GM19025 (cell line): ENCODE measurements at regions not wholly inside any gene's neighbourhood (a gene's known extent, or its start where the extent isn't known, plus 50 kb on each side); places are given as distances from the start of the nearest gene placed in this dataset.

ENCODE experiments used
- ATAC-seq: cut with Tn5 transposase; IDR thresholded peaks from one replicate; pipeline ENCODE4 v1.9.1; 2021; ENCODE audit warnings: mild to moderate bottlenecking, low read depth, moderate library complexity; ENCODE audit not compliant: unreplicated experiment

DNA sequence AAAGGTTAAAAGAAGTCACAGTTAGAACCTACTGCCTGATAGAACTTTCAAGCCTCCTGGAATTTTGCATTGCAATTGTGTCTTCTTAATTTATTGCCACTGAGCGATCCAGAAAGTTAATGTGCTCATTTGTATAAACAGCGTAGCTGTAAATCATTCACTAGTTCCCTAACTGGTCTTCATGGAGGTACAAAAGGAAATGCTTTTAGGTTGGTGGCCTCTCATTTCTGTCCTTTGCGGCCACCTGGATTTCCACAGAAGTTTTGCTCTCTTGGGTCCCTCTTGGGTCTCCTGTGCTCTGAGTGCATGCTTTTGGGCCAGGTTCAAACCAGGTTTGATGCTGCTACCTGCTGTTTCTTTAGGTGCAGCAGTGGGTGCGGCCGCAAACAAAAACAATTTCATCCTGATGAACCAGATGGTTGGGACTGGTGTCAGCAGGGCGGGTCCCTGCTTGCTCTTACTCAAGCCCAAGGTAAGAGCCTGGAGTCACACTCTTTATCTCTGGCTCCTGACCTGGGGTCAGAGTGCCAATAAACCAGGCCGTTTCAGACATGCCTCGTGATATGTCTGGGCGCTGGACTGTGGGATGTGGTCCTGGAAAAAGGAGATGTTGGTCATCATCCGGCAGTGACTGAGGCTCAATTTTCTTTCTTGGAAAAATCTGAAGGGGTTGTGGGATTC, 270.1 kb downstream of the PTTG2 start:
- no peak for ATAC-seq

DNA sequence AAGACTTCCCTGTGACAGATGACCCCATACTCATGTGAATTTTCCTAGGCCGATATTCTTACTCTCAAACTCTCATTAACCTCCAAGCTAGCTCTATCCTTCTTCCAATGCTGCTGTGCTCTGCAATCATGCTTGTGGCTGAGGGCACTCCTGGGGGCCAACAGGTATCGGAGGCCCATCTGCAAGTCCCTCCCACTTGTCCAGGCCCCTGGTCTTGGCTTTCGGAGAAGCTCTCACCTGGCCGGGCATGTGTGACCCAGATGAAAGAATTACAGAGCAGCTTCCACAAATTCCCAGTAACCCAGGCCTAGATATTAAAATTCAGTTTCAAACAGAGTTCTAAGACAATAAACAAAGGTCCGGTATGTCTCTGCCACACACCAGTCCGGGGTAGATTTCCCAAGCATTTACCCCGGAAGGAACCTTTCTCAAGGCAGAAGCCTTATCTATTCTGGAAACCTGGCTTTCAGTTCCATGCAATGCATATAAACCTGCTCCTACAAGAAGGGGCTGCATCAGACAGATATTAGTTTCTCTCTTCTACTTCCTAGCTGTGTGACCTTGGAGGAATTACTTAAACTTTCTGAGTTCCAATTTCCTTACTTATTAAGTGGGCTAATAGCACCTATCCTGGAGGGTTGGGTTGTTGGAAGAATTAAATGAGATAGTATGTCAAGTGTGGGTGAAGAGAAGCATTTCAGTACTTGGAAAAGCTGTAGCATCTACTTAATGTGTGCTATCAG, 270.8 kb downstream of the PTTG2 start:
- no peak for ATAC-seq

DNA sequence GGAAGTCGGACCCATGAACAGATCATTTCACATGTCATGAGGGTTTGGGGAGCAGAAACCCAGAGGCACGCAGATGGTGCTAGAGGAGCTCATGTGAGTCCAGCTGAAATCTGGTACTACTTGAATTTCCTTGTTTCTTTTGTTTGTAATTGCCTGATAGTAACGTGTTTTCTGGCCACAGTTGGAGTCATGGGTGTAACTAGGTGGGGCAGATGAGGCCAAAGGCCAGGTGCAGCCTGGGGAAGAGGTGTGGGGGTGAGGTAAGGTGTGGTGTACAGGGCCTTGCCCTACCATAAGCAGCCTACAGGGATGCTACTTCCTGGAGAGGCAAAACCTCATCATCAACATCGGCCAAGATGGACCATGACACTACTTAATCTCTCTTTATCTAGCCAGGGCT, 271.4 kb downstream of the PTTG2 start:
- no peak for ATAC-seq

DNA sequence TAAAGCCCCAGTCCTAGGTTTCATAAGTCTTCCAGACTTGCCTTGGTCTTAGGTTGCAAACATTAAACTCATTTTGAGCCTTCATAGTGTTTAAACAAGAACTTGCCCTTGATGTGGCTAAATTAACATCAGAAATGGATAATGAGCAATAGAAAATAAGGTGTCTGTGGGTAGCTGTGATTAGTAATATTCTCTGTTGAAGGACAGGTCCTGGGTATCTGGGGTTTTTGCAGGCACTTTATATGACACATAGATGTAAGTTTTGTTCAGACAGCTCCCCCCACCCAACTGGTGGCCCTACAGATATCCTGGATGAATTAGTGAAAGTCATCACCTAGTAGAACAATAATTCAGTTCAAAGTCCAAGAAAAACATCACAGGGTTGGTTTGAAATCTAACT, 272.5 kb downstream of the PTTG2 start:
- no peak for ATAC-seq

DNA sequence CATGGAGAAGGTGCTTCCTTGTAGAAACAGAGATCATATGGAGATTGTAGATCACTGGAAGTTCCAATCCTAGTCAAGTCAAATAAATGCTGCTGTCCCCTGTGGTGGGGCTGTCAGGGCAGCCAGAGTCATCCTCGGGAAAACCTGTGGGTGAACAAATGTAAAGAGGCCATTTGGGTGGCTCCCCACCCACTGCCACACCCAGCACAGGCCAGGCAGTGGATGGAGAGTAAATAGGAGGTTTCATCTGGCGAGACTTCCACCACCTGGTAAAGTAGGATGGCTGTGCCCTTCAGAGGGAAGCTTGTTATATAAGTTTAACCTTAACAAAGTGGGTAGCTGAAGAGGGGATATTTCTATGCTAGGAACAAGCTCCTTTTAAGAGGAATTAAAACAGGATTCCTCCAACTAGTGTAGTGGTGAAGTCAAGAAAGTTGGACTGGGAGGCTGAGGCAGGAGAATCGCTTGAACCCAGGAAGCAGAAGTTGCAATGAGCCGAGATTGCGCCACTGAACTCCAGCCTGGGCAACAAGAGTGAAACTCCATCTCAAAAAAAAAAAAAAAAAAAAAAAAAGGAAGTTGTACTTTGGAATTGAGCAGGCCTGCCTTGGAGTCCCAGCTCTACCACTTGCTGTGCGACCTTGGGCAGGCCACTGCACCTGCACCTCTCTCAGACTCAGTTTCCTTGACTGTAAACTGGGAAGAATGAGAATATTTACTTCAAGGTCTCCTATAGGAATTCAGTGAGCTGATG, 273.7 kb downstream of the PTTG2 start:
- no peak for ATAC-seq

DNA sequence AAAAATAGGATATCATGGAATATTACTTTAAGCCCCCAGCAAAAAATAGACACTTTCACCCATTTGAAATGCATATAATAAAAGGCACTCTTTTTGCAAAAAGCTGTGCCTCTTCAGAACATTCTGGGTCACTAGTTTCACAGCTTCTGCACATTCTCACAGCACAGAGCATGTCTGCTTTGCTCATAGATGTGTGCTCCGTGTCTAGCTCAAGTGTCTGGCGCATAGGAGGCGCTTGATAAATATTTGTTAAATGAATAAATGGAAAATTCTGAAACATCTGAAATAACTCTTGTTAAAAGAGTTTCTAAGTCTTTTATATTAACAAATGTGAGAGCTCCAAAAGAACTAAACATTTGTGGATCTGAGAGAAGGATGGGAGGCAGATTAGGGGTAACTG, 275.2 kb downstream of the PTTG2 start:
- no peak for ATAC-seq

DNA sequence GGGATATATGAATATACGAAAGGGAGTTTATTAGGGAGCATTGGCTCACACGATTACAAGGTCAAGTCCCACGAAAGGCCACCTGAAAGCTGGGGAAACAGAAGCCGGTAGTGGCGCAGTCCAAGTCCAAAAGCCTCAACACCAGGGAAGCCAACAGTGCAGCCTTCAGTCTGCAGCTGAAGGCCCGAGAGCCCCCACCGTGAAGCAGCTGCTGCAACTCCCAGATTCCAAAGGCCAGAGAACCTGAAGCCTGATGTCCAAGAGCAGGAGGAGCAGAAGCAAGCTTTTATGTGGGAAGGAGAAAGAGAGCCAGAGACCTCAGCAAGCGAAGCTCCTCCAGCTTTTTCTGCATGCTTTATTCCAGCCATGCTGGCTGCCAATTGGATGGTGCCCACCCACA, 275.8 kb downstream of the PTTG2 start:
- ATAC-seq = no peak

DNA sequence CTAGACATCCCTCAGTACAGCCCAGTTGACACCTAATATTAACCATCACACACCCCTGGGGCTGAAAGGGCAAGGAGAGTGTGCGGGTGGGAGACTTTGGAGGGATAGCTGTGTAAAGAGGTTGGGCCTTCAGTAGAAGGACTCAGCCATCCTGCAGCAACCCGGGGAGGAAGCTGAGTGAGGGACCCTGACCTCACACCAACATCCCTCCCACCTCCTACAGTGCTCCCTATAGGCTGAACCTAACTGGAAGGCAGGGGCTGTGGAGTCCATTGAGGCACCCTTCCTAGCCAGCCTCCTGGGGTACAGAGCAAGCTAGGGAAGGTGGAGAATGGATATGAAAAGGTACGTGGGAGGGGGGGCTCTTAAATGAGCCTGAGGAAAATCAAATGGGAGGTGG, 276.3 kb downstream of the PTTG2 start:
- no peak for ATAC-seq

DNA sequence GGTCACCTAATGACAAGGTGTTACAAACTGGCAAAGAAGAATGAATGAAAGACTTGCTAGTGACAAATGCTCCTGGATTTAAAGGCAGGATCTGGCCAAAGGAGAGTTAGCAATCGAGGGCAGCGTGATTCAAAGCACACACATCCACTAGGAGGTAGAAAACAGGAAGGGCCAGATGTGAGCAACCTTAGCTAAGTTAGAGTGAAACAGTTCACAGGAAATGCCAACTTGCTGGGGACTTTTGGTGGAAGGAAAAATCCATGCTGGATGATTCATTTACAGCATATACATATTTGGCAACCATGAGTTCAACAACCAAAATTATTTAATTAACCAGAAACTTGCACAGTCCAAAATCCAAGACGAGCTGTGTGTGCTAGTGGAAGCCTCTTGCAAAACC, 276.9 kb downstream of the PTTG2 start:
- ATAC-seq = no peak

DNA sequence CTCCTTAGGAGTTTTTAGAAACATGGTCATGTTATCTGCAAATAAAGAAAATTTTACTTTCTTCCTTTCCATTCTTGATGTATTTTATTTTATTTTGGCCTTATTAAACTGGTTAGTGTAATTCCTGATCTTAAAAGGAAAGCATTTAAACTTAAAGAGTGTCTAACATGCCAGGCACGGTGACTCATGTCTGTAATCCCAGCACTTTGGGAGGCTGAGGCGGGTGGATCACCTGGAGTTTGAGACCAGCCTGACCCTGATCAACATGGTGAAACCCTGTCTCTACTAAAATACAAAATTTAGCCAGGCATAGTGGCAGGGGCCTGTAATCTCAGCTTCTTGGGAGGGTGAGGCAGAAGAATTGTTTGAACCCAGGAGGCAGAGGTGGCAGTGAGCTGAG, 281.3 kb downstream of the PTTG2 start:
- no peak for ATAC-seq

DNA sequence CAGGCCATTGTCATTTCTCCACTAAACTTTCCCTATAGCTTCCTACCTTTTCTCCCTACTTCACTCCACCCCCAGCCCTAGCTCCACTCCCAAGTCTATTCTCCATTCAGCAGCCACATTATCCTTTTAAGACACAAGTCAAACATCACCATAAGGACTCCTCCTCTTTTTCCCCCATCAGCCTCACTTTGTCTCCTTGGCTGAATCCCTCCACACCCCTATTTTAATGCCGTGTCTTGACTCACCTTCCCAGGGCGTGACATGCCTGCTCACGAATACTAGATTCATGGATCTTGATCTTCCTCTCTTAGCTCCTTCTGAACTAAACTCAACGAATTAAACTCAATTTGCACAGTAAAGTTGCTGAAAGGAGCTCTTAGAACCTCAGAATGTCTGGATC, 281.9 kb downstream of the PTTG2 start:
- ATAC-seq = no peak

DNA sequence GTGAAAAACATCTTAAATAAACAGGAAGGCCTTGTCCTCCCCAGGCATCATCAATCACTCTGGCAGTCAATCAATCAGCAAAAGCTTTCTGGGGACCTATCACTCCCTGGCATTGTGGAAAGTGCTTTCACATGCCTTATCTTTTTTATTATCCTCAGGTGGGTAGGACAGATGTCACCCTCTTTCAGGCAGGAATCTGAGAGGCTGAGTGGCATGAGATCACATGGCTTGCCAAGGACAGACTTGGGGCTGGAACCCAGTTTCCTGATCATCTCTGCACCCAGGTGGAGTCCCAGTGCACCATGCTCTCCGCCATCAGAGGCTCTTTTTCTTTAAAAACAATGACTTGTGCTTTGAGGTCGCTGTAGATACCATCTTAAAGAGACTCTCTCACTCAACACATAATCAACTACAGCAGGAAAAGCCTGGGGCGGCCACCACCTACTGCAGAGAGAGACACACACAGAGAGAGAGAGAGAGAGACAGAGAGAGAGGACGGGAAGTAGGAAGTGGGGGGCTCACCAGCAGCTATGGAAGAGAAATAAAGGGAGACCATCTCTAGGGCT, 282.7 kb downstream of the PTTG2 start:
- no peak for ATAC-seq

DNA sequence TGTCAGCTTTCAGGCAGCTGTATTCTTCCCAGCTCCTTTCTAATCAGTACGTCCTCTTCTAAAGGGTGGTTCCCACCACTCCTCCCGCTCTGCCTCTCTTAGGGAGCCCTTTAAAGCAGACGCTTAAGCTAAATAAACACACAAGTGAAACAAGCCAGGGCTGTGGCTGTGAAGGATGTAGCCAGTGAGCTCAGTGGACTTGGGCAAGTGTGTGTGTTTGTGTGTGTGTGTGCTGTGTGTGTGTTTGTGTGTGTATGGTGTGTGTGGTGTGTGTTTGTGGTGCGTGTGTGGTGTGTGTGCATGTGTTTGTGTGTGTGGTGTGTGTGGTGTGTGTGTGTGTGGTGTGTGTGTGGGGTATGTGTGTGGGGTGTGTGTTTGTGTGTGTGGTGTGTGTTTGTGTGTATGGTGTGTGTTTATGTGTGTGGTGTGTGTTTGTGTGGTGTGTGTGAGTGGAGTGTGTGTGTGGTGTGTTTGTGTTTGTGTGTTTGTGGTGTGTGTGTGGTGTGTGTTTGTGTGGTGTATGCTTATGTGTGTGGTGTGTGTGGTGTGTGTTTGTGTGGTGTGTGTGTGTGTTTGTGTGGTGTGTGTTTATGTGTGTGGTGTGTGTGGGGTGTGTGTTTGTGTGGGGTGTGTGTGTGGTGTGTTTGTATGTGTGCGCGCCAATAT, 283.3 kb downstream of the PTTG2 start:
- no peak for ATAC-seq

DNA sequence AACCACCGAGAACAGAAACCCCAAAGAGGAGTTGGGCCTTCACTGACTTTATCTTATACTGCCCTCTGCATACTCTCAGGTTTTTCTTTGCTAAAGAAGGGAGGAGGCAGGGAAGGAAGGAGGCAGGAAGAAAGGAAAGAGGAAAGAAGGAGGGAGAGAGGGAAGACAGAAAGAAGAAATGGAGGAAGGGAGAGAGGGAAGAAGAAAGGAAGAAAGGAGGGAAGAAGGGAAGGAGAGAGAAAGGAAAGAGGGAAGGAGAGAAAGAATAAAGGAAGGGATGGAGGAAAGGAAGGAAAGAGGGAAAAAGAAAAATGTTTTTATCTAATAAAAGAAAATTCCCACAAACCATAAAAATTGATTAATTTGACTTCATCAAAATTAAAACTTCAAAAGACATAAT, 294.6 kb downstream of the PTTG2 start:
- ATAC-seq = no peak

DNA sequence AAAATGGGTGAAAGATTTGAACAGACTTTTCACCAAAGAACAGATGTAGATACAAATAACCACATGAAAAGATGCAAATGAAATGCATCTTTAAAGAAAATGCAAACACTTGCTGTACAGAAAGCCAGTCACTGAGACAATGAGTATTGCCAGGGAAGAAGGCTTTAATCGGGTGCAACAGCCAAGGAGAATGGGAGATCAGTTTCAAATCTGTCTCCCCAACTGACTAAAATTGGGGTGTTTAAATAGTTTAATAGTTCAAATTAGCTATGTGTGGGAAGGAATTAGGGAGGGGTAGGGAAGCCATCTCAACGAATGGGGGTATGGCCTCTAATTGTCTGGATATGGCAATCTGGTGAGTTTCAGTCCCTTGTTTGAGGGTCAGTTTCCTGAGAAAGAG, 295.4 kb downstream of the PTTG2 start:
- no peak for ATAC-seq

DNA sequence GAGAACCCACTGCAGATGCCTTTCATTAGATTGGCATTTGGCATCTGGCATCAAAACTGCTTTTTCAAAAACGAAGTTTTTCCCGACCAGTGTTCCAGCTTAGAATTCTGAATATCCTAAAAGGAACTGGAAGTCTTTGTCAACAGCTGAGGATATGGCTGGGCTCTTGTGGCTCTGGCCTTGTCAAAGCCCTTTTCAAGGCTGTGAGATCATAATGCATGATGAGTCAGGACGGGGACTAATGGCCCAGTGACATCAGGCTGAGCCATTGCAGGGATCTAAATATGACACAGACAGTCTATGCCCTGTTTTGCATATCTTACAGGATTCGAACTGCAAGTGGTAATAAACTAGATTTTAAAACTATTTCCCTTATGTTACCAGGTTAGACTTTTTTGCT, 306.4 kb downstream of the PTTG2 start:
- no peak for ATAC-seq

DNA sequence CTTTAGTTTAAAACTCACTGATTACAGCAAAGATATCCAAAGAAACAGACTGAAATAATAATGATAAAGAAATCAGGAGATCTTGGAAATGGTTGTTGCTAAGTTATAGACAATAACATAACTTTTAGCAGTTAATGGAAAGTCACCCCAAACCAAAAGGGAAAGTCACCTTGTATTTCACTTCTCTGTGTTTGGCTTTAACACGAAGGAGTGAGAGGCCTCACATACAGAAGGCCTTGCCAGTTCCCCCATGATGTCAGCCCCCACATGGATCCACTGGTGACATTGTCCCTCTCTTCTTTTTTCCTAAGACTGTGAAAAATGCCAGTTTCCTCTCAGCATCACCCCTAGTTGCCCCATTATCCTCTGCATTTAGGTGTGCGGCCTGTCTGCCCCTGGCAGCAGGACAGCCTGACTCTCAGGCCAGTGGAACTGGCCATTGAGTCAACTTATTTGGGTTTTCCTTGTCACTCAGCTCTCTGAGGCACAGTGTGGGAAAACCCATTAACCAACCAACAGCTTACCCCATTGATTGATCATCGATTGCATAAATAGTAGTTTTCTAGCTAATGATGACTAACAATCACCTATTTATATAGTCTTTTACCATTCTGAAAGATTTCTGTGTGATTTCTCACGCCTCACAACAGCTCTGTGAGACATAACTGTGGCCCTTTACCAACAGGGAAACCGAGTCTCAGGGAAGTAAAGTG, 308.1 kb downstream of the PTTG2 start:
- no peak for ATAC-seq

DNA sequence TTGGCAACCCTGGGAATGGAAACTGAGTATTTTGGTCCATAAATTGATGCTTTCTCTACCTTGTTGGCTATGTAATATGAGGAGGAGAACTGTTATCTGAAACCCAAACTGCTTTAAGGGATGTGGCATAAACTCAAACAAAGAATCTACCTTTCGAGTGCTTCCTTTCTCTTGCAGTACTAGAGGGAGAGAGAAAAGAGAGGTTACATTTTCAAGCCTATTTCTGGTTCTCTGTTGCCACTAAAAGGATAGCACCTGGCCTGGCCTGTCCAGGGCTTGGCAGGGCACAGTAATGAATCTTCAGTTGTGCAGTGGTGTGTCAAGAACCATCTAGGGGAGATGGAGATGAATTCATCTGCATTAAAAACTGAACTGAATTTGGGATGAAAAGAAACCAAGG, 308.6 kb downstream of the PTTG2 start:
- ATAC-seq = no peak

DNA sequence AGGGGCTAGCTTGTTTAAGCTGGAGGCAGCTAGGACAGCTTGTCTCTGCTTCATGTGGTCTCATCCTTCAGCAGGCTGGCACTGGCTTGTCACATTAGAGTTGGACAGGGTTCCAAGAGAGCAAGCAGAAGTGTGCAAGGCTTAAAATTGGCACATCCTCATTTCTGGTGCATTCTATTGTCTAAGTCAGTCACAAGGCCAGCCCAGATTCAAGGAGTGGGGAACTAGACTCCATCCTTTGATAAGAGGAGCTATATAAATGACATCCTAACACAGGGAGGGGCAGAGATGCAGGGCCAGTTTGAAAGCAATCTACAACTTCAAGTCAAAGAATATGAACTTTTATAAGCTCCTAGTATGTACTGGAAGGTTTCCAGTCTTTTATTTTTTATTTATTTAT, 313.2 kb downstream of the PTTG2 start:
- ATAC-seq = no peak
